Effector memory CD4-positive, alpha-beta T cell (primary cell): ENCODE measurements at regions not wholly inside any gene's neighbourhood (a gene's known extent, or its start where the extent isn't known, plus 50 kb on each side); places are given as distances from the start of the nearest gene placed in this dataset.

Experiments used
- DNase-seq, 3 donors: peaks; one replicate each; pipeline ENCODE4 v3.0.0-alpha.2; 2020
- H3K27ac ChIP-seq: 2 replicates; pipeline ENCODE4 v1.7.0; 2013; ENCODE audit warnings: mild to moderate bottlenecking, low read length, moderate library complexity; ENCODE audit not compliant: insufficient read depth, poor library complexity, severe bottlenecking
- H3K27me3 ChIP-seq: replicated peaks from 2 replicates; pipeline ENCODE4 v1.7.0; 2013; ENCODE audit warnings: mild to moderate bottlenecking, low read length; ENCODE audit not compliant: insufficient read depth, control insufficient read depth, poor library complexity, severe bottlenecking
- H3K36me3 ChIP-seq: 2 replicates; pipeline ENCODE4 v1.7.0; 2013; ENCODE audit warnings: mild to moderate bottlenecking, low read length, moderate library complexity; ENCODE audit not compliant: control insufficient read depth, insufficient read depth
- H3K4me1 ChIP-seq: 2 replicates; pipeline ENCODE4 v1.7.0; 2013; ENCODE audit warnings: low read length, mild to moderate bottlenecking; ENCODE audit not compliant: control insufficient read depth, insufficient read depth, poor library complexity, severe bottlenecking
- H3K4me3 ChIP-seq: 2 replicates; pipeline ENCODE4 v1.7.0; 2013; ENCODE audit warnings: low read length, low read depth, mild to moderate bottlenecking; ENCODE audit not compliant: insufficient read depth, poor library complexity, severe bottlenecking
- H3K9me3 ChIP-seq: 2 replicates; pipeline ENCODE4 v1.7.0; 2013; ENCODE audit warnings: mild to moderate bottlenecking, low read length, moderate library complexity; ENCODE audit not compliant: control insufficient read depth

DNA sequence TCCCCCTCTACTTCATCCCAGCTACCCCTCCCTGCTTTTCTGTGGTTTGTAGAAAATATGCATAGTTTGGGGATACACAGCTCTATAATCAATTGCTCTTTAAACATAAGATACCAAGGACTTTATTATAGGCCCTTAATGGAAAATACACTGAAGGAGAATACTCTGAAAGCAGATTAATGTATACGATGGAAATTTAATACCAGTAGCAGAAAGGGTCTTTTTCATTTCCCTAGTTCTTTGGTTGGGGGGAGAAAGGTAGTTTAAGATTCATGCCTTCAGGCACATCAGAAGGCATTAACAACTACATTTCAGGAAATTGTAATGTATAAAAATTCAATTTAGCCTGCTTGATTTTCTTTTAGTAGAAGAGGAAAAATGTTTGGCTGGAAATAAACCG is 452.9 kb upstream of the ZNF608 start:
- Histone ChIP-seq H3K4me3 (no peak overlapping the region), H3K27me3 (no peaks in the 10 kb centered on the region), H3K36me3 (no peaks in the 10 kb centered on the region), H3K27ac (no peak overlapping the region), H3K9me3 (no peaks in the 10 kb centered on the region), H3K4me1 (no peaks in the 10 kb centered on the region)
- DNase-seq: no peak

DNA sequence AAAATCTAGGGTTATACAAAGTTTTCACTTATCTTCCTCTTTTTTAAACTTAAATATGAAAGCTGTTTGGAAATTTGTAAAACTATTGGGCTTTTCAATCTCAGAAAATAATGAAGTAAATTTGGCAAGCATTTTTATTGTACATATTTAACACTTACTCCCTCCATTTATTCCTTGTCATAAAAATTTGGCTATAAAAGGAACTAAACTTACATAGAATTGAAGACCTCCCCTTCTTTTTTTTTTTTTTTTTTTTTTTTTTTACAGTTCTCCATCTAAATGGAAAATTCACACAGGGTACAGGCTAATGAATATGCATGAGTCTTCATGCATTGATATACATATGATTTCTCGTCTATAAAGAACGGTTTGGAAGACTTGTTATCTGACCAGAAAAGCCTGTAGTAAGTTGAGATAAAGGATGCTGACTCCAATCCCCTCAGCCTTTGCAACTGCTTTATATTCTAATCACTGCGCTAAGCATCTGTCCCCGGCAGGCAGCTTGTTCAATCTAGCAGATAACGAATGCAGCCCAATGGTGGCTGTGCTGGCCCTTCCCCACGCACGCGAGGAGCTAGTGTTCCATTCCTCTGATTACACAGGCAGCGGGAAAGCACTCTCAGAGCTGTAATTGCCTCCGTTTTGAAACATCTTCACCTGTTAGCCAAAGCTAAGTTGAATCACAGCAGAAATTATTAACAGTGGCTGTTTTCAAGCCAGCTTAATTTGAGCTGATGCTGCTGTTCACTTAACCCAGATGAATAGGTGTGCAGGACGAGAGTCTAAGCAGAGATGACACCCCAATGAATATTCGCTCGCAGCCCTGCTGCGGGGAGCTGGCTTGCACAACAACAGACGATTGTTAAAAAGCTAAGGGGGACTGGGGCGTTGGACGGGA is 453.8 kb upstream of the ZNF608 start:
- no peak for DNase-seq
- Histone ChIP-seq H3K4me3 (no peak overlapping the region), H3K36me3 (no peaks in the 10 kb centered on the region), H3K27me3 (no peaks in the 10 kb centered on the region), H3K9me3 (no peaks in the 10 kb centered on the region), H3K4me1 (no peaks in the 10 kb centered on the region), H3K27ac (no peak overlapping the region)

GRCh38 chr5:125200866-125201373 is 454.5 kb upstream of the ZNF608 start:
- no peaks in the 10 kb centered on the region for H3K4me1 ChIP-seq
- H3K4me3 ChIP-seq: no peak overlapping the region
- H3K27ac ChIP-seq: no peak overlapping the region
- H3K9me3 ChIP-seq: no peaks in the 10 kb centered on the region
- no peaks in the 10 kb centered on the region for H3K27me3 ChIP-seq
- no peak for DNase-seq
- H3K36me3 ChIP-seq: no peaks in the 10 kb centered on the region

- H3K4me3 ChIP-seq: no peak overlapping the region
- H3K9me3 ChIP-seq: no peaks in the 10 kb centered on the region
- H3K4me1 ChIP-seq: no peaks in the 10 kb centered on the region
- no peaks in the 10 kb centered on the region for H3K27me3 ChIP-seq
- H3K27ac ChIP-seq: no peak overlapping the region
- H3K36me3 ChIP-seq: no peaks in the 10 kb centered on the region
- DNase-seq: no peak
These were observed 455.1 kb upstream of the ZNF608 start for GRCh38 chr5:125201446-125202052.

- Histone ChIP-seq H3K27me3 (no peaks in the 10 kb centered on the region), H3K4me1 (no peaks in the 10 kb centered on the region), H3K4me3 (no peak overlapping the region), H3K9me3 (no peaks in the 10 kb centered on the region), H3K36me3 (no peaks in the 10 kb centered on the region), H3K27ac (no peak overlapping the region)
- DNase-seq: no peak
These were observed 455.9 kb upstream of the ZNF608 start for GRCh38 chr5:125202353-125202752.

DNA sequence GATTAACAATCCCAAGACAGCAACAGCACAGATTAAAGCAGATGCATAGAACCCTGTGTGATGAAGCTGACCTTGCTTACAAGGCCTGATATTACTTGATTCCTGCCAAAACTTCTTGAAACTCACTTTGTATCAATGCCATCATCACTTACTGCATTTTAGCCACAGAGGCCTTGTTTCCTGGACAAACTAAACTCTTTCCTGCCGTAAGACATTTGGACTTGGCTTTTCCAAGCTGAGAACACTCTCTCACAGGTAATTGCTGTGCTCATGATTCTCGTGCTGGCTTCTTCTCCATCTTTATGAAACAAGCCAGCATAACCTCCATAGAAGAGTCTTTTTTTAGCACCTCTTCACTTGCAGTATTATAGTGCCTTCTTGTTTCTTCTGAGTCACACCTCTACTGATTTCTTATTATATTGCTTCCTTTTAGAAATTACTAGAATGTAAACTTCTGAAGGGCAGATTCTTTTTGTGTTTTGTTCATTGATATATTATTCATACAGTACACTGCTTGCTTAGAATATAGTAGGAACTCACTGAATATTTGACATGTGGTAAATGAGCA is 456.5 kb upstream of the ZNF608 start:
- no peaks in the 10 kb centered on the region for H3K27me3 ChIP-seq

GRCh38 chr5:125203912-125204311 is 457.5 kb upstream of the ZNF608 start:
- Histone ChIP-seq H3K27me3 (no peaks in the 10 kb centered on the region), H3K4me3 (no peak overlapping the region), H3K36me3 (no peaks in the 10 kb centered on the region), H3K27ac (no peak overlapping the region), H3K9me3 (no peaks in the 10 kb centered on the region), H3K4me1 (no peaks in the 10 kb centered on the region)
- DNase-seq: no peak

More for the DNA sequence above, 456.5 kb upstream of the ZNF608 start:
- Histone ChIP-seq H3K9me3 (no peaks in the 10 kb centered on the region), H3K27ac (no peak overlapping the region), H3K36me3 (no peaks in the 10 kb centered on the region), H3K4me3 (no peak overlapping the region), H3K4me1 (no peaks in the 10 kb centered on the region)
- no peak for DNase-seq

DNA sequence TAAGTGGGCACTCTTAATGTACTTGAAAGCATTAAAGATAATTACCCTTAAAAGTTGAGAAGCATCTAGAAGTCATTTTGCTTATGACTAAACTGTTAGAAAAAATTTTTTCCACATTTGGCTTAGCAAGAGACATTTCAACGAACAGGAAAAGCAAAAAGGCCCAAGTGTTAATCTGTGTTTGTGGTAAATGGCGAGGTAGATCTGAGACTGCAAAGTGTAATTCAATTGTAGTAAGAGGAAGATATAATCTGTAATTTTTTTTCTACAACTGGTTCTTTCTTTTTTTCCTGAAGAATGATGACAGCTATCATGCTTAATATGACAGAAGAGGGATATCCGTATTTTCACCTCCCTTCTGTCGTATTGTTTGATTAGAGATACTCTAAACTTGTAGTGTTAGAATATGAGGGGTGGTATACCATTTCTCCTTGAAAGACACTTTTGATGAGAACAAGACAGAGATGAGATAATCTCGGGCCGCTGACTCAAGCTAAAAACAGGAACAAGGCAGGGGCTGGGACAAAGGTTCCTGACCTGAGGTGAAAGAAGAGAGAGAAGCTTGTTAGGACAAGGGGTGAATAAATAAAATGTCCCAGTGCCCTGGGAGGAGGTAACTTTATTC is 459.3 kb upstream of the ZNF608 start:
- DNase-seq: no peak
- H3K27me3 ChIP-seq: no peaks in the 10 kb centered on the region
- no peaks in the 10 kb centered on the region for H3K36me3 ChIP-seq
- H3K4me1 ChIP-seq: no peaks in the 10 kb centered on the region
- no peak overlapping the region for H3K27ac ChIP-seq
- H3K9me3 ChIP-seq: no peaks in the 10 kb centered on the region
- H3K4me3 ChIP-seq: no peak overlapping the region

DNA sequence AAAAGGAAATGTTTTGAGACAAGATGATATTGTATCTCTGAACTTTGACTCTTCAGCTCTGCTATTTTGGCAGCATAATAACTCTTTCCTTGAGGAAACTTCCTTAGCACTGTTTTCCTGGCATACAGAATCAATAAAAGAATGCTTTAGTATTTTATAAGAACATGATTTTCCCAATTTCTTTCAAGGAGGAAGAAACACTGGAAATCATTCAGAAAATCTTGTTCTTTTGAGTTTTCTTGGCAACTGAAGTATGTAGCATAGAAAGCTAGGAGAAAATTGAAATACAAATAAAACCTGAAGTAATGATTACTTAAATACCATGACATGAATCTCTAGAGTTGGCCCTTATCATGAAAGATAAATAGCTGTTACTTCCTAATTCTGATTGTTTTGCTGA is 461.4 kb upstream of the ZNF608 start:
- H3K9me3 ChIP-seq: no peaks in the 10 kb centered on the region
- no peak for DNase-seq
- no peaks in the 10 kb centered on the region for H3K4me1 ChIP-seq
- no peak overlapping the region for H3K4me3 ChIP-seq
- H3K36me3 ChIP-seq: no peaks in the 10 kb centered on the region
- H3K27ac ChIP-seq: no peak overlapping the region
- no peaks in the 10 kb centered on the region for H3K27me3 ChIP-seq
